HG02840 (cell line): ENCODE measurements at regions not wholly inside any gene's neighbourhood (a gene's known extent, or its start where the extent isn't known, plus 50 kb on each side); places are given as distances from the start of the nearest gene placed in this dataset.
"Not testable (repeated sequence)": the region's sequence is repeated elsewhere in the genome, so short reads cannot be mapped to it uniquely, and the experiment has no call there.

Source experiments
- ATAC-seq: cut with Tn5 transposase; IDR thresholded peaks from one replicate; pipeline ENCODE4 v1.9.1; 2021; ENCODE audit warnings: mild to moderate bottlenecking, moderate library complexity, moderate number of reproducible peaks; ENCODE audit not compliant: unreplicated experiment, low FRiP score

DNA sequence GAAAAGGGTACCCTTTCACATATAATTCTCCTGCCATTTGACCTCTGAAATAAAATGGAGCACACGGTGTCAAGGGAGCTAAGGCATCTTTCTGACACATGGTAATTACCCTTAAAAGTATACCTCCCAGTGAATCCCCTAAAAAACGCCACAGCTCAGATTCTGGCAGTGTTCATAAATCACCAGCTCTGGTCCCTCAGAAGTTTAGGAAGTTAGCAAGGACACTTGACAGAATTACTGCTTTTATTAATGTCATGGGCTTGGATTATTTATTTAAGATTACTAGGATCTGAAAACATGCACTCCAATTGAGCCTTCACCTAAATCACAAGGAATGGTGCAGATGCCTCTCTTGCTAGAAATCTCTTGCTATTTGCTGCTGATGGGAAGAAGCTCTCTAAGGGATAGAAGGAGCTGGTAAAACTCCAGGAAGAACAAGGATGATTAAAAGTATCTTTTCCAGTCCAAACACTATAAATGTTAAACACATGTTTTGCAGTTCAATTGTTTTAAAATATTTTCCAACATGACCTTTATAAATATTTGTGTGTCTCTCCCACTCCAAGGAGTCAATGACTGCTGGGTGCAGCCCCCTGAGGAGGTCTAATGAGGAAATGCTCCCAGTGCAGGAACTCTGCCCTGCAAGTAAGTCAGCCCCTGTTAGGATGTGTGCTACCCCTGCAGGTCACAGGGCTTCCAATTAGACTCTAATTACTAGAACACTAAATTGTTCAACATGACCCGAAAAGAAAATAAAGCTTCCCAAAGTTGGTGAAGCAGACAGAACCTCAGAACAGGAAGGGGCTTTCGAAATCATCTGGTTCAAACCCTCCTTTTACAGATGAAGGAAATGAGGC, 230.3 kb downstream of the TFAP2A start:
- no peak for ATAC-seq

DNA sequence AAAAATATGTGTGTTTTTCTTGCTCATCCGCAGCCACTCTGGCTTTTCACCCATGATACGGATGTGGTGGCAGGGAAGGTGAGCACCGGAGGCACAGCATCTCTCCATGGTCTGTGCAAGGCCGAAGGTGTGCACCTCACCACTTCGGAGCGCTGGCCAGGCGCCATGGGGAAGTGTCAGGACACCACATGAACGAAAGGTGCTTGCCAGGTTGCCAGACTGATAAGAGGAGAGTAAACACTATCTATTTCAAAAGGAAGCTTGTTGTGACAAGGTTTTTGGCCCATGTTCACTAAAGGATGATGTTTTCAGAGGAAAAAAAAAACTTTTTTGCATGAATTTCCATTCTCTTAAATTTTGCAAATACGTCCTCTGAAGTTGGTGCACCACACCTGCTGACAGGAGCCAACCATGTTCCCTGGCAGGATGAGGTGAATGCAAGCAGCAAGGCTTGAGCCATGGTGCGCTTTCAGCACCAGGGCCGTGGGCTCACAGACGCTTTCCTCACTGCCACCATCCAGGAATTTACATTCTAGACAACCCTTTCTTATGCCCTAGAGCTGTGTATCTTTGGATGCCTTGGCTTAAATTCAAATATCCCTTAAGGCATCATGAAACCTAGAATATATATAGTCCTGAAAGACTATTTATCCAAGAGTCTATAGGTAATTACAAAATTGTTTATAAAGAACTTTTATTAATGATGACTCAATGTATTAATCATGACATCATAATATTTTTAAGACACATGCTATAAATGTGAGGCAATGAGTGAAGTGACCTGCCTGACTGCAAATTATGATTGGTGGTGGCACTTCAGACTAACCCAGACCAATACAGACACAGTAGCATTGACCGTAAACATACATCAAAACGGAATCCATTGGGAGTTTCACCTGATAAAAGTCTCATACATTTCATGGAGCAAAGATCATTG, 234.5 kb downstream of the TFAP2A start:
- no peak for ATAC-seq

DNA sequence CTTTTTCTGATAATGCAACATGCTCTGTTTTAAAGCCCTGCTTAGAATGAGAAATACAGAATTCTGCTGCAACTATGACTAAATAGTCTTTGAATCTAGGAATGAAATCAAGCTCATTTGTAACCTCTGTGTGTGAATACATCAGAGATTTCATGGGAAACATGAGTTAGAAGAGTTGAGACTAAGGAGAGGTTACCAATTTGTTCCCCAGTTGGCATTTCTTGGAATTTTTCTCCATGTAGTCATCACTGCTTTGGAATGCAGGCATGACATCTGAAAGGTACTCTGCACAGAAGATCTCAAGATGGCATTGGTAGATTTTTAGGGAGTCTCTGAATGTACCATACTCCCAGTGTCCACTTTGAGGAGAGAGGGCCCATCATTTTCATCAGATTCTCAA, 237.2 kb downstream of the TFAP2A start:
- ATAC-seq: no peak

DNA sequence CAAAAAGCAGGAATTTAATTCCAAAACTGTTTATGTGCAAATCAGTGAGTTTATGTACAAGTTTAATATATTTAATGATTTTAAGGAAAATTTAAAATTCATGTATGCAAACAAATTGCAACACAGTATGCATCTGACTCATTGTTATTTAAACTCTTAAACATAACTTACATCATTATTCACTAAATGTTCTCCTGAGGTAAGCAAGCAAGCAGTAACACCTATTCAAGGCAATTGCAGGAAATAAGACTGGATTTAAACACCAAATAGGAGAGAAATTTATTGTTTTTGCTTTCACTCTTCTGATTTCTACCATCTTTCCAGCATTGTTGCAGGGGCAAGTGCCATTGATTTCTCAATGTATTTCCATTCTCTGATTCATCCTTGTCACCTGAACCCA, 239.5 kb downstream of the TFAP2A start:
- no peak for ATAC-seq

DNA sequence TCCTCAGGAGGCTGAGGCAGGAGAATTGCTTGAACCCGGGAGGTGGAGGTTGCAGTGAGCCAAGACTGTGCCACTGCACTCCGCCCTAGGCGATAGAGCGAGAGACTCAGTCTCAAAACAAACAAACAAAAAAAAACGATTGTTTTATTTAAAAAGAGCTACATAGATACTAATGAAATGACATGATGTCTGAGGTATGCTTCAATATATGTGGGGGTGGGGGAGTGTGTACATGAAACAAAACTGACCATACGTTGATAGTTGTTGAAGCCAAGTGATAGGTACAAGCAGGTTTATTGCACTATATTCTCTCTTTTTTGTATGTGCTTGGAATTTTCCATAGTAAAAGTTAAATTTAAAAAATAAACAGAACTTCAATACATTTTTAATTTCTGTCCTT, 240.1 kb downstream of the TFAP2A start:
- ATAC-seq: no peak

DNA sequence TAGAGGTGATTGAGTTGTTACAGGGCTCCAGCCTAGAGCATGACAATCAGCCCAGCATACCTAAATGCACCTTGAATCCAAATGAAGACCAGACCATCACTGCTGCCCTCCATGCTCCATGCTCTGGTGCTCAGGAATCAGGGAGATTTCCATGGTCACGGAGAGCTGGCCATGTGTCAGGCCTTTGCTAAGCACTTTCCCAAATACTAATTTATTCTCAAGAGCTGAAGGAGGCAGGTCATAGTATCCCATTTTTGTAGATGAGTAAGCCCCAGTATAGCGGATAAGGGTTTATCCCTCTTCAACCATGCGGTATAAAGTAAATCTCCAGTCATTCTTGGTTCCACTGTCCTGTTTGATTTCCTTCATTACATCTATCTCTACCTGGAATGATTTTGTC, 240.8 kb downstream of the TFAP2A start:
- ATAC-seq: no peak

DNA sequence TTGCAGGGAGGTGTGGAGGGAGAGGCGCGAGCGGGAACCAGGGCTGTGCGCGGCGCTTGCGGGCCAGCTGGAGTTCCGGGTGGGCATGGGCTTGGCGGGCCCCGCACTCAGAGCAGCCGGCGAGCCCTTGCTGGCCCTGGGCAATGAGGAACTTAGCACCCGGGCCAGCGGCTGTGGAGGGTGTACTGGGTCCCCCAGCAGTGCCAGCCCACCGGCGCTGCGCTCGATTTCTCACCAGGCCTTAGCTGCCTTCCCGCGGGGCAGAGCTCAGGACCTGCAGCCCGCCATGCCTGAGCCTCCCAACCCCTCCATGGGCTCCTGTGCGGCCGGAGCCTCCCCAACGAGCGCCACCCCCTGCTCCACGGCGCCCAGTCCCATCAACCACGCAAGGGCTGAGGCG, 243.2 kb downstream of the TFAP2A start:
- ATAC-seq: not testable (repeated sequence)

DNA sequence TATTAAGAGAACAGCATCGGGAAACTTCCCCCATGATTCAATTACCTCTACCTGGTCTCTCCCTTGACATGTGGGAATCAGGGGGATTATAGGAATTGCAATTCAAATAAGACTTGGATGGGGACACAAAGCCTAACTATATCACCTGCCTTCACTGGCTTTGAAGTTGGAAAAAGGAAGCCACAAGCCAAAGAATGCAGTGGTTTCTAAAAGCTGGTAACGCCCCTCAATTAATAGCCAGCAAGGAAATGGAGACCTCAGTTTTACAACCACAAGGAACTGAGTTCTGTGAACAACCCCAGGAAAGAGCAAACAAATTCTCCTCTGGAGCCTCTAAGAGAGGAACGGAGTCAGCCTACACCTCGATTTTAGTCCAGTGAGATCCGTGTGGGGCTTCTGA, 244.1 kb downstream of the TFAP2A start:
- ATAC-seq: no peak

DNA sequence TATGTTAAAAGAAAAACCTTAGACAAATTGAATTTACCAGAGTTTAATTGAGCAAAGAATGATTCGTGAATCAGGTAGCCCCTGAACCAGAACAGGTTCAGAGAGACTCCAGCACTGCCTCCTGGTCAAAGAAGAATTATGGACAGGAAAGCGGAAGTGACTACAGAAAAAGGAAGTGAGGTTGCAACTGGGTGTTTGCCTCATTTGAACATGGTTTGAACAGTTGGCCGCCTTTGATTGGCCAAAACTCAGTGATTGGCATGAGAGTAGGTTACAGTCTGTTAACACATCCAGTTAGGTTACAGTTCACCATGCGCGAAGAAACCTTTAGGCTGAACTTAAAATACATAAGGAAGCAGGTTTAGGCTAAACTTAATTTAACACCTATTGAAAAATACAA, 248.8 kb downstream of the TFAP2A start:
- ATAC-seq: no peak

DNA sequence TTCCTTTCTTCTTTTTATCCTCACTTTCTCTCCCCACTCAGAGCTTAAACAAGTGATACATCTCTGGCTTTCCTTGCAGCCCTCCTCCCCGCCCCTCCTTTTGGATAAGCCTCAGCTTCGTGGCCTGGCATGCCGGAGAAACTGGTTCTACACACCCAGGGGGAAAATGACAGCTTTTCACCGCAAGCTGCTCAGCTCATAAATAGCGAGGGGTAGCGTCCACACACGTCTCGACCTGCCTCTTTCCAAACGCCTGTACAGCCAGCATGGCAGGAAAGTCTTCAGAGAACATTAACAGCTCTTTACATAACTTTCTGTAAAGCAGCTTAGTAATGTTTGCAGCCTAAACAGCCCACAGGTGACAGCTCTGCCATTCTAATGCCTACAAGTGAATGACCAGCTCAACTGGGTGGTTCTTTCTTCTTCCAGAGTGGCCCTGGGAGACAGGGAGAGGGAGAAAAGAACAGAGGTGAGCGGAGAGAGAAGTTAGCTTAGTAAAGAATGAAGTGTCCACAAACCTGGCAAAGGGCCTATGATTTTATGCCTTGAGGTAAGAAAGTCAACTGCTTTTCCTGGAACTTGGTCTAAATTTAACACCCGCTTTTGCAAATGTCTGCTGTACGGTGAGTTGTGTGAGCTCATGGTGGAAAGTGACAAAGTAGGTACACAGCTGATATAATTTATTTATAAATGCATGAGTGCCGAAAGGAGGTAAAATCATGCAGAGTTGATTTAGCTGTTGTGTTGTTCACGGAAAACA, 251.5 kb downstream of the TFAP2A start:
- no peak for ATAC-seq

DNA sequence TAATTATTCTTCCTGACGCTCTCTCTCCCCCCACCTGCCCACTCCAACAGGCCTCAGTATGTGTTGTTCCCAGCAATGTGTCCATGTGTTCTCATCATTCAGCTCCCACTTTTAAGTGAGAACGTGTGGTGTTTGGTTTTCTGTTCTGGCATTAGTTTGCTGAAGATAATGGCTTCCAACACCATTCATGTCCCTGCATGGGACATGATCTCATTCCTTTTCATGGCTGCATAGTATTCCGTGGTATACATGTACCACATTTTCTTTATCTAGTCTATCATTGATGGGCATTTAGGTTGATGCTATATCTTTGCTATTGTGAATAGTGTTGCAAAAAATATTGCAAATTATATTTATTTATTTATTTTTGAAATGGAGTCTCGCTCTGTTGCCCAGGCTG, 258.0 kb downstream of the TFAP2A start:
- ATAC-seq: no peak

DNA sequence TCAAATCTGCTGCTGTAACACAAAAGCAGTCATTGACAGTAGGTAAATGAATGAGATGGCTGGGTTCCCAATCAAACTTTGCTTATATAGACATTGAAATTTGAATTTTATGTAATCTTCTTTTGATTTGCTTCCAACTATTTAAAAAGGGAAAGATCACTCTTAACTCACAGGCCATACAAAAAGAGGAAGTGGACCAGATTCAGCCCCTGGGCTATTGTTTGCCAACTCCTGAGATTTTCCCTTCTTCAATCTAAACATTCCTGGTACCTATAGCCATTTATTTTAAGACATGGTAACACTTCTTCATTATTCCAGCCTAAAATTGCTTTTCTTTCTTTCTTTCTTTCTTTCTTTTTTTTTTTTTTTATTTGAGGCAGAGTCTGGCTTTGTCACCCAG, 260.6 kb downstream of the TFAP2A start:
- no peak for ATAC-seq

DNA sequence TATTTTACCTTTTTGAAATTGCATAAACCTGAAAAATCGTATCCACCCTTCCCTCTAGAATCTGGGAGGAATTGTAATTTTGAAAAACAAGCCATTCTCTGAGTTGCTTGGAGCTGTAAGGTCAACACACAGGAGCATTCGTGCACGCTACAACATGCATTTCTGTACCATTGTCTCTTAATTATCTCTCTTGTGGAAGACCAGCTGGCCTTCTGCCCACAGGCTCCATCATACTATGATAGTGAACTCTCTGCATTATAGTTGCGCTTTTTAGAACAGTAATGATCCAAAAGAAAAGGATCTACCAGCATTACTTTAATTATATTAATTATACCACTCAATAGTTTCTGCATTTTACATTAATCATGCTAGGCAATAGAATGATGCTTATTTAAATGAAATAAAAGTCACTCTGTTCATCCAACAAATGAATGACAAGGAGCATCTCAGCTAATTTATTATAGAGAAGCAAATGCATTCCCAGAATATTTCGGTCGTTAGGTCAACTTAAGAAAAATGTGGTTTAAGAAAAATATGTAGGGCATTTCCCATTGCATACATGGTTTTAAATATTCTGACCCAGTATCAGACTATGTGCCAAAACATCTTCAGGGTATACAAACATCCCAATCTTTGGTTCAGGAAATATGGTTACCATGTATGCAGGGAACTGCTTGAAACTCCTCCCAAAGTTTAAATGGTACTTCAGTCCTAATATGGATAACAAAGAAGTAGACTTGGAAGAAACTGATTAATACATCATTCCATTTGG, 263.5 kb downstream of the TFAP2A start:
- no peak for ATAC-seq

DNA sequence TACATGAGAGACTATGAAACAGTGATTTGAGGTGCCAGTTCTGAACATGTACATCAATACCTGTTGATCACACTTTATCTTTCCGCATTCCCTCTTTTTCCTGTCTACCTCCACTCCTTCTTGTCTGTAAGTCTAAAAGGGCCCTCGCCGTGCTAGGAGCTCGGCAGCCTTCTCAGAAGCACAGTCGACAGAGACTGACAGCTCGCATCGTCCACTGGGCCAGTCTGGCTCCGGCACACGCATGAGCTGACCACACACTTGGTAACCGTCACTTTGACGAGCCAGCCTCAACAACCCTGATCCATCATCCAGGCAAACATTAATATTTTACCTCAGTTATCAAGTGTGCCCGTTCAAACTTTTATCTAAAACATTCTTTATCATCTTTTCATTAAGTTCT, 265.3 kb downstream of the TFAP2A start:
- no peak for ATAC-seq

DNA sequence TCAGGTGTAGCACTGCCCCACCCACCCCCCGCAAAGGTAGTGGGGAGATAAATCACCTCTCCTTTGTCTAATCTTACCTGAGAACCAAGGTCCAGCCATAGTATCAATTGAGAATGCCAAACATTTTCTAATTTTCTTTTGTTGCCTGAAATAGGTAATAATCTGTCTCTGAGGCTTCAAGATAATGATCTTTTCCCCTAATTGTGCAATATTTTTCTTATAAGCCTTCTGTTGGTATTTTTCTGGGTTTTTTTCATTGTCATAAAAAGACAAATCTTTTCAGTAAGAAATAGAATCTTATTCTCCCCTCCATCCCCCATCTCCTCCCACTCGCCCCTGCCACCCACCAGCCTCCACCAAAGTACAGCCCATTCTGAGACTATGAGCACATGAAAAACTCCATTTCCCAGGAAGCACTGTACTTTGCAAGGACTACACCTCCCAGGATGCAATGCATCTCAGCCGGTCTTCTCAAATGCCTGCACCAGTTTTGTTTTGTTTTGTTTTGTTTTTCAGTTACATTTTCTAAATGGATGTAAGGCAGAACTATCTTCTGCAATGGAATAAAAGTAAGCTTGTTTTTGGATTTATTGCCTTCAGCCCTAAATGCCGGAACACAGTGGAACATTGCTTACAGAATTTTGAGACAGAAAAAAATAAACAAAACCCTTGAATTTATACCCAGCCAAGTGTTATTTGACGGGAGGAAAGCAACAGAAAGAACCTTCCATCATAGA, 268.0 kb downstream of the TFAP2A start:
- ATAC-seq: peak; percentile 62

DNA sequence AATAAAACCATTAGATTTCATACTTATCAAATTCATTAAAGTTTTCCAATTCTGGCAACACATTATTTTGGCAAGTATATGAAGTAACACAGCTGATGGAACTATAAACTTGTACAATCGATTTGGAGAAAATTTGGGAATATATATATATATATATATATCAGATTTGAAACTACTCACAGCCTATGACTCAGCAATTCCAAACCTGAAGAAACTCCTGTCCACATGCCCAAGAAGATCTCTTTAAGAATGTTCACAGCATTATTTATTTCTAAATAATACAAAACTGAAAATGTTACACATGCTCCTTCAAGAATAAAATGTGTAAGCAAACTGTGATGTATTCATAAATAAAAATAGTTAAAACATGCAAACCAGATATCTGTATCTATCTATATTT, 270.1 kb downstream of the TFAP2A start:
- ATAC-seq: no peak

DNA sequence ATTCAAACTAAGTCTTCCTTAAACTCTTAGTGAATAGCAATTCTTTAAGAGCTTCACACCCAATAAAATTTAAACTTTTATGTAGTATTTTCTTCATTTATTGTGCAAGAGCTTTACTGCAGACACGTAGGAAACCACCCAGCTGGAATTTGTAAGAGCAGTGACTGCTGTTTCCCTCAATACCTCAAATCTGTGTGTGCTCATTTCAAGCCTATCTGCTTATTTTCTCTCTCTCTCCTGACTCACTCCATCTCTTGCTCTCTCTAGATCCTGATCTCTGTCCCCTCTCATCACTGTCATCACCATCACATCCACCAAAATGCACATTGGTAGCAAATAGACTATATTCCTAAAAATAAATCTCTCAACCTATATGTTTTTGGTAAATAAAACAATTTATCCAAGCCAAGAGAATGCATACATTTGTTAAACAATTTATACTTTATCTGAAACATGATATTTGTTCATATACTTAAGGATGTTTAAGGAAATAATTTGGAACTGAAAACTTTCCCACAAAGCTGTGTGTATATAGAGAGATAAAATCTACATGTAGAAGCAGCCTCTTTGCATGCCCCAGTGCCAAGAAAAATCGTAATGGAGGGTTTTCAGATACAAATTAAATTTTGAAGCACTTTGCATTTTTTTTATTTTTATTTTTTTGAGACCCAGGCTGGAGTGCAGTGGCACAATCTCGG, 273.0 kb downstream of the TFAP2A start:
- no peak for ATAC-seq

DNA sequence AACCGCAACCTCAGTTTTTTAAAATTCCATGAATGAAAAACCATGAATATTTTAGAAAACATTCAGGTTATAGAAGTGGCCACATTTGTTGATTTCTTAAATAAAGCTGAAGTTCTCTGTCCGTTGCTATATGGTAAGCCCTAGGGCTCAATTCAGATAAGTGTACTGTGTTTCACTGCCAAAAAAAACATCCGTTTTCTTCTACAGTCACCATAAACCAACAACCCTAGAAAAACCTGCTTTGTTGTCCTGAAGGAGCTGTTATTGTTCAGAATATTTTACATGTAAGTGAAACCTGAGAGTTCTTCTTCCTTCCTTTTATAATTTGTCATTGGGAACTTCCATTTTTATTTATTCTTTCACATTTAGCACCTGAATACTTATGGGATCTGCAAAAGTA, 274.1 kb downstream of the TFAP2A start:
- no peak for ATAC-seq

DNA sequence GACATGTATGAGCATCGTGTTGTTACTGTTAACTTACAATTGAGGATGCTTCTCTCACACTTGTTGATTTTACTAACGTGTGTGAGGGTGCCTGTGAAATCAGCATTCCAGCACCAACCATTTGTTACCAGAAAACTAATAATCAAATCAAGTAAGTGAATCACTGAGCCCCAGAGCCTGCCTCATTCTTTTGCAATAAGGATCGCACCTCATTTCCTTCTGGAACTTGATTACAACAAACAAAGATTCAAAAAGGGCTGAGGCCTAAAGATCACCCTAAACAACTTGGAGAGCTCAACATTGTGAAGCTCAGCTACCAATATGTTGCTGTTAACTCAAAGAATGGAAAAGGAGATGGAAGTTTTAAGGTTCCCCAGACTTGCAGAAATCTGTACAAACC, 274.7 kb downstream of the TFAP2A start:
- no peak for ATAC-seq
